T-helper 1 cell treated with Interleukin-12 subunit alpha and Interleukin-12 subunit beta and Interleukin-4 antibody, amounts not matched to agents 30 ng/mL and 1 ng/mL, for 36 hours (primary cell): ENCODE measurements at regions not wholly inside any gene's neighbourhood (a gene's known extent, or its start where the extent isn't known, plus 50 kb on each side); places are given as distances from the start of the nearest gene placed in this dataset.

Source experiments
- intact Hi-C: fragments of 100-400 bp; cut with micrococcal nuclease; formaldehyde crosslinking; loops from one replicate; pipeline ENCODE4 v1.15.1; 2024

DNA sequence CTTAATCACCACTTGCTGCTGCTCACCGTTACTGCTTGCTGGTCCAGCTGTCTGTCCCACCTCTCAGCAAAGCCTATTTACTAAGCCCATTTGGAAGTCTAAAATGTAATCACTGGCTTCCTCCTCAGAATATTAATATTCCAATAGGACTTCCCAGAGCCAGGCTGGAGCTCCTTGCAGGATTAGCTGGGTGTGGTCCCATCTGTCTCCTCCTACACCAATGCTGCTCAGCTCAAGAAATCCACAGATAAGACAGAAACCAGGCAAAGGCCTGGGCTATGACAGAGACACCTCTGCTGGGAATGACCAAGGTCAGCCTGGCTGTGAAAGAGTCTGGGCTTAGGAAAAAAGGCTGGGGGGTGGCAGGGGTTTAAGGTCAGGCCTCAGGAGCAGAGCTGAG is 317.8 kb downstream of the BUD13 start:
- intact Hi-C loops: loop anchor here (1.0 kb wide), 1 partner anchor 186 kb away; no protein-coding TSS in a partner anchor

- intact Hi-C loops: loop anchor here (1.0 kb wide), 1 partner anchor 187 kb away; no protein-coding TSS in a partner anchor
Observed at GRCh38 chr11:116454020-116454645, 318.7 kb downstream of the BUD13 start.

DNA sequence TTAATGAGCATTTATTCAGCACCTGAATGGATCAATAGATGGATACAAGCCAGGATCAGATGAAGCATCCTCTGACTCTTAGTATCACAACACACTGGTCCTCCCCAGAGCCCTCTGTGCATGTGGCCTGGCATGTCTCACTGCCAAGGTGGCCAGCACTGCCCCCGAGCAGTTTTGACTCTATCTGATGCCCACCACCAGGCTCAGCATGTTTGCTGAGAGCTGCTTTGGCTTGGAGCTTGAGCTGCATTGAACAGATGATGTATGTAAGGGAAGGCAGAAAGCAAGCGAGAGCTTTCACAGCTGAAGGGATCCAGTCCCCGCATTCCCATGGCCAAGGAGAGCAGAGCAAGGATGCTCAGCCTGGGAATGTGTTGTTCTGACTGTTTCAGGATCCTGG is 320.3 kb downstream of the BUD13 start:
- intact Hi-C loops: no loop called here

DNA sequence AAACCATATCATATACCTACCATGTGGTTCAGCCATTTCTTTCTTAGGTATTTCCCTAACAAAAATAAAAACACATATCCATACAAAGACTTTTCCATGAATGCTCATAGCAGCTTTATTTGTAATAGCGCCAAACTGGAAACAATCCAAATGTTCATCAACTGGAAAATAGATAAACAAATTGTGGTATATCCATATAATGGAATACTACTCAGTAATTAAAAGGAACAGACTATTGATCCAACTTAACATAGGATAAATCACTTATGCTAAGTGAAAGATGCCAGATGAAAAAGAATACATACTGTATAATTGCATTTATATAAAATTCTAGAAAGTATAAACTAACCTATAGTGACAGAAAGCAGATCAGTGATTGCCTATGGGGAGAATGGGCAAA is 323.3 kb downstream of the BUD13 start:
- intact Hi-C loops: no loop called here

DNA sequence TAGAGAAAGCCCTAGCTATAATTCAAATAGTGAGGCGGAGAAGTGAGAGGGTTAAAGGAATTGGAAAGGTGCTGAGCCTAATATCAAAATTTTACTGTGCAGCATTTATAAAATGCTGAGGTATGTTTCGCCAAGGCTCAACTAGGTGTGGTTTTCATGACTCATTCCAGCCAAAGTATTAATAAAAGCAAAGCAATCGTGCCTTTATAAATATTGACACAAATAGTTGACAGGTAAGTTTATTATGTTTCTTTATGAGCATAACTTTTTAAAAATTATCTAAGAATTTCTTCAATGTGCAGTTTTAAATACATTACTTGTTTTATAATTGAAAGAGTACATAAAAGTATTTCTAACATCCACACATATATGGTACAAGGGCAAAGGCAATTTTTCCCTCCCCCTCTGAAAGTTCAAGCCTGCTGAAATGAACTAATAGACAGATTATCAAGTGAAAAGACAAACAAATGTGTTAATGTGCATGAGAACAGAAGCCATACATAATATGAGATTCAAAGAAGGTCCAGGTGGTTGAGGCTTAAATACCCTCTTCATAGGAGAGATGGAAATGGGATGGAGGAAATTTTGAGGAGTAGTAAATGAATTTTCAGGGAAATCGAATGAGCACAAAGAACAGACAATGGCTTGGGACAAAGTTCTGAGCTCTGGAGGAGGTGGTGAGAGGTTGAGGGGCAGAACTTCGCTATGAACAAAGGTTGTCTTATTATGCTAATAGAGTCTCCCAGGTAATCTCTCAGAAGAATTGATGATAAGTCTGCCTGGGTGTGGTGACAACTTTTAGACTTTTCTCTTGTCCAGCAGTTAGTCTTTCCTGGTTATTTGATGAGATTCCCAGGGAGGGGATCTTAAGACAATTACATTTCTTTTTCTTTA is 326.5 kb downstream of the BUD13 start:
- intact Hi-C loops: no loop called here

DNA sequence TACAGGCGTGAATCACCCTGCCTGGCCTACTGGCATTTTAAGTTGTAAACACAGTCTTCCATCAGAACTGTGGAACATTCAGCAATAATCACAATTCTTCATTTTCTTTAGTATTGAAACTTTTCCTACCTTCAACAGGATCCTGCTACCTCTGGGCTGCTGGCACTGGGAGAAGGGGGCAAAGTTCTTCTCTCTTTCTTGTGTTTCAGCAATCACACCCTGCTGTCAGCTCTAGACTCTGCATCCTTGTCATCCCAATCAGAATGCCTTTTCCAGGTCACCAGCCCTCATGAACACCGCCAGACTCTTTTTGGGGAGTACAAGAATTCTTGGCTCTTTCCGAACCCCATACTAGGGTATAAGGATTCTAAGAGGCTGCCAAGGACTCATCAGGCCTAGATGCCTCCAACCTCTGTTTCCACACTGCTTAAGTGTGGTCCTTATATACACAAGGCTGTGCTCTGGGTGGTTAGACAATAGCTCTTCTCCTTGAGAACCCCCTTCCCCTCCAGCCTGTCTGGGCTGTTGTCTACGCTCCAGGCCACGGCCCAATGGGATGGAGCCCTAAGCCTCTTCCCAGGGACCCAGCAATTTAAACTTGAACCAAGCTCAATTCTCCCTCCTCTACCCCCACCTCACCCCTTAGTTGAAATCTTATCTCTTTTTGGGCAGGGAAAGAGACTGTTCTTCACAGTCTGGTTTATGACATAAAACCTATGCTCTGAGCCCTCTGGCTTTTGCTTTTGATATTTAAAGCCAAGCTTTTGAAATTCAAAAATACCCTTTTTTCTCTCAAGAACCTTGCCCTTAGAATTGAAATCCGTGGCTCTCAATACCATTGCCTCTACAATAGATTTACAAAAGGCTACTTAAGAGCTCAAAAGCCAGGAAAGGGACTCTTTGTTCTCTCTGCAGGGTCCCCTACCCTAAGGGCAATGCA is 327.4 kb downstream of the BUD13 start:
- intact Hi-C loops: no loop called here

DNA sequence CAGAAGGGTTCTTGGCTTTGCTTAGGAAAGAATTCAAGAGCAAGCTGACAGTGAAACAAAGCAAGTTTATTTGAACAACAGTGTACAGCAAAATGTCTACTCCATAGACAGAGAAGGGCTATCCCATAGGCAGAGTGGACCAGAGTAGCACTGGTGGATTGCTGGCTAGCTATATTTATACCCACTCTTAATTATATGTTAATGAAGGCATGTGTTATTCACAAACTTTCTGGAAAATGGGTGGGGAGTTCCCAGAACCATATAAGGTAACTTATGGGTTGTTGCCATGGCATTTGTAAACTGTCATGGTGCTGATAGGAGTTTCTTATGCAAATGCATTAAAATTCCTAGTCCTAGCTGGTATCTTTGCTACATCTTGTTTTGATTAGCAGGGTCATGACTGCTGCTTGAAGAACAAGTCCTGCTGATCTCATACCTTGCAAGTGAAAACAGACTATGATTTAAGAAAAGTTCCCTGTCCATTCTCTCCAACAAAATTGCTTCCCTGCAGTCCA is 330.5 kb downstream of the BUD13 start:
- intact Hi-C loops: no loop called here

- intact Hi-C loops: no loop called here
Observed at GRCh38 chr11:116439361-116439677, 333.5 kb downstream of the BUD13 start.

DNA sequence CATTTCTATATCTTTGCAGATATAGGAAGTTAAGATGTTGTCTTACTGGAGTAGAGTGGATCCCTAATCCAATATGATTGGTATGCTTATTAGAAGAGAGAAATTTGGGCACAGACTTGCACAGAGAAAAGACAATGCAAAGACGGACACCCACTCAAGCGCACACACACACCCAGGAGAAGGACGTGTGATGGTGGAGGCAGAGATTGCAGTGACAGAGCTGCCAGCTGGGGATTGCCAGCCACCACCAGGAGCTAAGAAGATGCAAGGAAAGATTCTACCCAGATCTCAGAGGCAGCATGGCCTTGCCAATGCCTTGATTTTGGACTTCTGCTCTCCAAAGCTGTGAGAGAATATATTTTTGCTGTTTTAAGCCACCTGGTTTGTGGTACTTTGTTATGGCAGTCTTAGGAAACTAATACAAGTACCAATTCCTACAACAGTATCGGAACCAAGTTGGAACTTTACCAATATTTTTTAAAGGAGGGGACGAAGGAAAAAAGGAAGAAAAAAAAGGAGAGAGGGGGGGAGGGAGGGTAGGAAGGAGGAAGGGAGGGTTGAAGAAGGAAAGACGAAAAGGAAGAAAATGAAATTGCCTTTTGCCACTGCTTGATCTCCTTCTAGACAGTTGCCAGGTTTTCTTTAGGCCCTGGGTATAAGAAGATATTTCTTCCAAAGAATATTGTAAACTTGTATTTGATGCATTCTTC is 334.0 kb downstream of the BUD13 start:
- intact Hi-C loops: no loop called here

- intact Hi-C loops: no loop called here
Observed at GRCh38 chr11:116434986-116435385, 337.8 kb downstream of the BUD13 start.

DNA sequence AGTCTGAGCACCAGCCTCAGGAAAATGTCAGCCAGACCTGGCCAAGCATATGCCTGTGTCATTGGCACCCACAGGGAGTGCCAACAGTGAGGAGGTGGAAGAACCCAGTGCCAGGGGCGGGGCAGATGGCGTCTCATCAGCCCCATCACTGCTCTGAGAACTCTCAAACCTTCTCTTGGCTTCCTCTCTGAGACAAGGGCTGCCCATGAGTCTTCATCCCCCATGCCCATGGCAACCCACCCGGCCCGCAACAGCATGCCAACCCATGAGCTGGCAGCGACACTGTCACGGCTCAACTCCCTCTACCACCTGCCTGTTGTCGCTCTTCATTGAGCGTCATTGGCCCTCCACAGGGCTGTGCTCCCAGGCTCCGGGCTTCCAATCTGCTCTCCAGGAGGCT is 340.5 kb downstream of the BUD13 start:
- intact Hi-C loops: no loop called here

GRCh38 chr11:116431842-116432241 is 340.9 kb downstream of the BUD13 start:
- intact Hi-C loops: no loop called here

- intact Hi-C loops: no loop called here
Observed at GRCh38 chr11:116428638-116428975, 344.2 kb downstream of the BUD13 start.

DNA sequence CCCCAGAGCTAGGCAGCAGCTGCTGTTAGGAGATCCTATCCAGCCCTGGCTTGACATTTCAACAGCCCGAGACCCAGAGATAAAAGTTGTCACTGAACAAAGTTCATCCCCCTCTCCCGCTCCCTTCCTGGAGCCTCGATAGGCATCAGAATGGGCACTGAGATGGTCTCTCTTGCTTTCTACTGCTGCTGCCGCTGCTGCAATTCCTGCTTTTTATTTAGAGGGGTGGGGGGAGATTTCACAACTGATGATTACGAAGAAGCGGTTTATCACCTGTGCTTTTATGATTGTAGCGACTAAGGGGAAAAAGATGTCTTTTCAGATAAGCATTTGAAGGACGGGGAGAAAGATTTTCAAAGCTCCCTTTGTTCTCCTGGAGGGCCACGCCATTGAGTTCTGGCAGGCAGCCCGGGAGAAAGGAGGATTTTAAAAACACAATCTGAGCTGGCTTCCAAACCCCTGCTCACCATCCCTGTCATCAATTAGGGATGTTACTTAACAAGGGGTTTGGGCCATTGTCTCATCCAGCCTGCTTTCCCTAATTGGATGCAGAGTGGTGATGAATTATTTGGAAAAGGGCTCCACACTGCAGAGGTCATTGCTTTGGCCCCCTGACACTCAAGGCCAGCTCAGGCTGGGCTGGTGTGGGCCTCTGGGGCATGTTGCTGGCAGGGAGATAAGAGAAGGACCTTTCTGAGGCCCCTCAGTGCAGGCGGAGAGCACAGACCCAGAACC is 344.7 kb downstream of the BUD13 start:
- intact Hi-C loops: no loop called here

DNA sequence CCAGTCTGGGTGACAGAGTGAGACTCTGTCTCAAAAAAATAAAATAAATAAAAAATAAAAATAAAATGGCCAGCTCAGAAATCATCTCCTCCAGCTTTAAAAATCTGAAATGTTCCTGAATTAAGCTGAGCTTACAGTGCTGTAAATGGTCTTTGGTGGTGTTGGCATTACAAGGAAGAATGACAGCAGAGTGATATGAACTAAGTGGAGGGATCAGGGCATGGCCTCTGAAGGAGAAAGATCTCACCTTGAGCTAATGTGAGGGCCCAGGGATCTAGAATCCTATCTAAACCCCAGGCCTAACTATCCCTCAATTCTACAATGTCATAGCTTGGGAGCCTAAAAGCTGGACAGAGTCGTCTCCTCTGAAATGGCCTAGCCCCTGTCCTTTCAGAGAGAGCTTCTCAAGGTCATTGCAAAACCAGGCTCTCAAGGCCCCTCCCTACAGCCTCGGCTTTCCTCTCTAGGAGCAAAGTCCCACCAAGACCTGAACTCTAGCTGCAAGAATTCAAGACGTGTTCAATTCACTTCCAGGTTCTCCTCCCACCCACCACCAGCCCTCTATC is 345.4 kb downstream of the BUD13 start:
- intact Hi-C loops: no loop called here

- intact Hi-C loops: no loop called here
Observed at GRCh38 chr11:116426761-116427160, 346.0 kb downstream of the BUD13 start.

DNA sequence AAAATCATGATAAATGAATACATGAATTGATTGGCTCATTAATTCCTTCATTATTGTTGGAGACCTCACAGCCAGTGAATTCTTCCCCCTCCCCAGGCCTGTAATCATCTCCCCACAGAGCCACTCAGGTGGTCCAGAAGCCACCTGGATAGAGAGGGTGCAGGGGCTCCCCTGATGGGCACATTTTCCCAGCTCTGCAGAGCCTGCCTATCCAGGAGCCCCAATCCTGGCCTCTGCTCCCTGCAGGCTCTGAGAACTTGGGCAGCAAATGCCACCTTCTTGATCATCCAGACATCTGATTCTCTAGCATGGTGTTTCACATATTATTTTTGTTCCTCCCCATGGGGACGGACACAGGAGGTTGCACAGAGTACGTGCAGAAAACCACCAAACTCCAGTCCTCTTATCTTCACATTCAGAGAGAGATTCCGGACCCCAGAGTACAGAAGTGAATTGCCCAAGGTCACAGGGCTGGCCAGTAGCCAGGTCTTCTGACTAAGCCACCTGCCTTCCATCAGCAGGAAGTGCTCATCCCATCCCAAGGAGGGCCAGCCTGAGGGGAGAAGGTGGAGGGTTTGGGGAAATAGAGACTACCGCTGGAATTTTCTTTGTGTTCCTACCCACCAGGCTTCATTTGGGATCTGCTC is 348.0 kb downstream of the BUD13 start:
- intact Hi-C loops: no loop called here

GRCh38 chr11:116422956-116423600 is 349.7 kb downstream of the BUD13 start:
- intact Hi-C loops: no loop called here

DNA sequence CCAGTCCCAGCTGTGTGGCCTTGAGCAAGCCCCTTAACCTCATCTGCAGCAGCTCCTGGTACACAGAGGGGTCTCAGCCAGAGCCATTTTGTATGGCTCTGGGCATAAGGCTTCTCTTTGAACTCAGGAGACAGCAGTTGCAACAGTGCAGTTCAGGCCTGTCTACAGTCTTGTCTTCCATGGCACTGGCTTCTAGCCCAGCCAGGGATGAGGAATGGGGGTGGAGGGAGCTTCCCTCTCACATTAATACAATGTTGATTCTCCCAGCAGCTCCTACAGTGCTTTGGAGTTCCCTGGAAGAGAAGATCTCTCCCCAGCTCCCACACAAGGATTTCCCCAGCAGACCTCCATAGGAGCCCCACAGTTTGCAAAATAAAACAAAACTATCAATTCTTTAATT is 350.2 kb downstream of the BUD13 start:
- intact Hi-C loops: no loop called here
